GM21529 (cell line): ENCODE measurements at regions not wholly inside any gene's neighbourhood (a gene's known extent, or its start where the extent isn't known, plus 50 kb on each side); places are given as distances from the start of the nearest gene placed in this dataset.
"Not testable (repeated sequence)": the region's sequence is repeated elsewhere in the genome, so short reads cannot be mapped to it uniquely, and the experiment has no call there.

Experiments
- ATAC-seq: cut with Tn5 transposase; IDR thresholded peaks from one replicate; pipeline ENCODE4 v1.9.1; 2021; ENCODE audit not compliant: unreplicated experiment

DNA sequence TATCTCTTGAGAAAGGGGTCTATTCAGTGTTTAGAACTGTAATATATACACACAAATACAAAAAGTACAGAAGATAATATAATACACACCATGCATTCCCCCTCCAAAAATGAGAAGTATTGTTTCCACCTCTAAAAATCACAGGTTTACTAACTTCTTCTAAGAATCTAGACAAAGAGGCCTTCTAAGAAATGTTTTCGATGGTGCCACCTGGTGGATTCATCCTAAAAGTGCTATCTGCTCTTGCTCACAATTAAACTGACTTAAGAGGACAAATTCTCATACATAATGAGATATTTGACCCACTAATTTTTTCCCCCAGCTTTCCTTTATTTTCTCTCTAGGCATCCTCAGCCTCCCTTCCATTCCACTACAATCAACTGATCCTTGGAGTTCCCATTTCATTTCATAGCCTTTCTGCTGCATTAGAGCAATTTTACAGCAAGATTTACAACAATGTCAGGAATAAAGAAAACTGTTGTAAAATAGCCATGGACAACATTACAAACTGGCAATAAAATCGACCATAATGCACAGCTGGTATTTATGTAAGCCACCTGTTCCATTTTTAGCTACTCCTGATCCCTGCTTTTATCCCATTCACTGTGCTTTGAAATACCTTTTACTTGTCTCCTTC lies 124.6 kb downstream of the ARRDC4 start:
- no peak for ATAC-seq

DNA sequence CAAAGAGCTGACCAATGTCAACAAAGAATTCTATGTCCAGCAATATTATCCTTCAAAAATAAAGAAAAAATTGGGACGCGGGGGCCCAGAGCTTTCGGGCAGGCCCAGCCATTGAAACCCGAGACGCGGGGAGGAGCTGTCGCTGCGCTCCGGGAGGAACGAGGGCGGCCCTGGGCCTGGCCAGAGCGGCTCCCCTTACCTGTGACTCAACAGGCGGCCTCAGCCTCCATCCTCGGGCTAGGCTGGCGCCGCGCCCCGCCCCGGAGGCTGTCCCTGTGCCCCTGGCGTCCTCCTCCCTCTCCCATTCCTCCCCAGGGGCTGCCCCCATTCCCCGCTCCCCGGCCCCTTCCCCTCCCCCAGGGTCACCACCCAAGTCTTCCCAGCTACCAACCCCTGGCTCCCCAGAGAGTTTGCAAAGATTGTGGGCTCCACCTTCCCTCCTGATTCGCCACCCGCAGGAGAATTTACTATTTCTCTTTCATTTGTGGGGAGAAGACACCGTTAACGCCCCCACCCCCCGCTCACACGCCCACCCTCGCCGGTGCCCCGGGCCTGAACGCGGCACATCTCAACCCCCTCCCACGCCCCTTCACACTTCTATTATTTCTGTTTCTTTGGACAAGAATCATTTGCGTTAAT lies 127.9 kb downstream of the ARRDC4 start:
- ATAC-seq: peak; percentile 76

DNA sequence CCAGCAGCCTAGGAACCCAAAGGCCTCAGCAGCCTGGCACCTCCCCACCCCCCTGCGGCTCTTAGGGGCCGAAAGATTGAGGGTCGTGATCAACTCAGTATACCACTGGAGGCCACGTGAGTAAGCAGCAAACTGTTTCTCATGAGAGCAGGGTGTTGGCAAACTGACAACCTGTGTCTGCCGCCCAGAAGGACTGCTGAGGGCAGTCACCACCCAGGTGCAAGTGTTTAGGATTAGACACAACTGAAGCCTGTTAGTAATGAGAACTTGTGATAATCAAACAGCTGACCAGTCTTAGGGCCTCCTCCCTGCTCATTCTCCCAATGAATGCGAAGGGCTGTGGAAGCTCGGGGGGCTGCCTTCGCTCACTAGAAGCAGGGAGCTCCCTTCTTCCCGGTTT lies 128.8 kb downstream of the ARRDC4 start:
- ATAC-seq: not testable (repeated sequence)

DNA sequence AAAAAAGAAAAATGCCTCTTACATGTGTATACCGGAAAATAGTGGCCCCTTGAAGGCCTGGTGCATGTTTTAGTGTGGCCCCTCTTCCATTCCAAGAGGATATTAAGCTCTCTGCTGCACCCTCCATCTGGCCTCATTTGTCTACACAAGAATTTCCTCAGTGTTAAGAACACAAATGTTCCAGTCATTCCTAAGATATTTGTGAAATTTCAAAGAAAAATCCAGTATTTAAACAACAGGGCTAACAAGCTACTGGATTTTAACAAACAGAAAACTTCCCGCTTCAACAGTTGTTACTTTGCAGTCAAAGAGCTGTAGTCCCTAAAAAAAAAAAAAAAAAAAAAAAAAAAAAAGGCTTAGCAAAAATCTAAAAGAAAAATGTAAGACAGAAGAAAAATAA lies 137.5 kb downstream of the ARRDC4 start:
- ATAC-seq: not testable (repeated sequence)

DNA sequence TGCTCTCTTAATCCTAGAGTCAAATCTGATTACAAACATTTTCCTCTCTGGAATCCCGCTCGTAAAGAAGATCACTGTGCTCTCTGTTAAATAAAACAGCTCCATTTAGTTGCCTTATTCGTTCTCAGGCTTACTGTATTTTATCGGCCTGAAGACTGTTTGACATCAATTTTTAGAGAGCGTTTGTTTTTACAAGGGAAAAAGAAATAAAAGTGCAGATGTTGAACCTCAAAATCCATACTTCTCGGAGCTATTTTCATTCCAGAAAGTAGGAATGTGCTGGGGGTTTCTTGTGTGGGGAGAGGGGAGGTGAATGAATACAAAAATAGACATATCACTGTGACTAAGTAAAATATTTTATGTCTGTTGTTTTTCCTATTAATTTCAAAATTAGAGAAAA lies 140.1 kb downstream of the ARRDC4 start:
- not testable (repeated sequence) for ATAC-seq

DNA sequence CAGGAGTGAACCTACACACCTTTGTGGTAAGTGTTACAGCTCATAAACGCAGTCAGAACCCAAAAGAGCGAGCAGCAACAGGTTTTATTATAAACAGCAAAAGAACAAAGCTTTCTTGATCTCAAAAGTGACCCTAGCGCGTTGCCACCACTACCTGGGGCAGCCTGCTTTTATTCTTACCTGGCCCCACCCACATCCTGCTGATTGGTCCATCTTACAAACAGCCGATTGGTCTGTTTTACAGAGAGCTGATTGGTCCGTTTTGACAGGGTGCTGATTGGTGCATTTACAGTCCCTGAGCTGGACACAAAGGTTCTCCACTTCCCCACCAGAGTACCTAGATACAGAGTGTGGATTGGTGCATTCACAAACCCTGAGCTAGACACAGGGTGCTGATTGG lies 143.1 kb downstream of the ARRDC4 start:
- ATAC-seq: no peak

DNA sequence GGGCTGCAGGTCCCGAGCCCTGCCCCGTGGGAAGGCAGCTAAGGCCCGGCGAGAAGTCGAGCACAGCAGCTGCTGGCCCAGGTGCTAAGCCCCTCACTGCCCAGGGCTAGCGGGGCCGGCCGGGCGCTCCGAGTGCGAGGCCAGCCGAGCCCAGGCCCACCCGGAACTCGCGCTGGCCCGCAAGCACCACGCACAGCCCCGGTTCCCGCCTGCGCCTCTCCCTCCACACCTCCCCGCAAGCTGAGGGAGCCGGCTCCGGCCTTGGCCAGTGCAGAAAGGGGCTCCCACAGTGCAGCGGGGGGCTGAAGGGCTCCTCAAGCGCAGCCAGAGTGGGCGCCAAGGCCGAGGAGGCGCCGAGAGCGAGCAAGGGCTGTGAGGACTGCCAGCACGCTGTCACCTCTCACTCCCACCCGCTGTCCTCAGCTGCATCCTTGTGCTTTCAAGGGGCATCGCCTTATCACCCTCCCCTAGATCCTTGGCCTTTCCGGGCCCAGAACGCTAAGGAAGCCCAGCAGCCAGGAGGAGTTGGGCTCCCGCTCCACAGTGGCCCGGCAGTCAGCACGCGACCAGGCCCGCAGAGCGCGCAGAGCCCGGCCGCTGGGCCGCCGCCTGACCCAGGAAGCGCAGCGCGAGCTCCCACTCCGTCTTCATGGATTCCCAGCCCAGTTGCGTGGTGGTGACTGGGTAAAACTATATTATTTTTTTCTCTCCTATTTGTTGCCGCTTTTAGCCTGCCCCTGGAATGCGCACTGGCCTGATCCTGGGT lies 144.1 kb downstream of the ARRDC4 start:
- ATAC-seq: not testable (repeated sequence)

DNA sequence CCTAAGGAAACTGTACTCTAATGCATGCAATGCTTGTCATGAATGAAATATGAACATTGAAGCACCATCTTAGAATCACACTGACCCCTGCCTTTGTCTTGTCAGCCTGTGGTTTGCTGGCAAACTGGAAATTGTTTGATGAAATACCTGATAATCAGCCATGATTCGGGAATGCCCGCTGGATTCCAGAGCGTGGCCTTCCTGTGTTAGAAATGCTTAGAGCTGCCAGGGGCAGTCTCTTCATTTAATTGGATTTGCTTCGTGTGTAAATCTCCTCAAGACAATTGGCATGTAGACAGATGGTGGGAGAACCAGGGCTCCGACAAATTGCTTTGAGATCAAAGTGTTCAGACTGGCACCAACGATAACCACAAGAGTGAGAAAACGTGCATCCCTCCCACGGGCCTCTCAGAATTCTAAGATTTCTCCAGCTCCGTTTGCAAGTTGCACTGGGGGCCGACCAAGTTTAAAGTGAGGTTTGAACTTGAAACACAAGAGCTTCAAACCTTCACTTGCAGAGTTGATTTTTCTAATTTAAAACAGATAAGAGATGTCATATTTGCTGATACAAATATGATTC lies 146.2 kb downstream of the ARRDC4 start:
- not testable (repeated sequence) for ATAC-seq

DNA sequence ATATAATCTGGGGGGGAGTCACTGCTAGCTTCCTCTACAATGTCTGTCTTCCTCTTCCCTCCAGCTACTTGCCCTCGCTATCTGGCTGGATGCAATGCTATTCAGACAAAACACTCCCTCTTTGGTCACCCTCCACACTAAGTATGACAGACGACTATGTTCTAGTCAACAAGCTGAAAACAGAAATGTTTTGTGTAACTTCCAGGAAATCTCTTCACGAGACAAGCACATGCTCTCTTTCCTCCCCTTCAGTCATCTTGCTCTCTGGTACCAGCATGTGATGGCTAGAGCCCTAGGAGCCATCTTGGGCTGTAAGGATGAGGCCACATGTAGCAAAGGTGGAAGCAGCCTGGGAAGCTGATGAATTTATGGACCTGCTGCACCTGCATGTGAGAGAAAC lies 151.3 kb downstream of the ARRDC4 start:
- no peak for ATAC-seq

DNA sequence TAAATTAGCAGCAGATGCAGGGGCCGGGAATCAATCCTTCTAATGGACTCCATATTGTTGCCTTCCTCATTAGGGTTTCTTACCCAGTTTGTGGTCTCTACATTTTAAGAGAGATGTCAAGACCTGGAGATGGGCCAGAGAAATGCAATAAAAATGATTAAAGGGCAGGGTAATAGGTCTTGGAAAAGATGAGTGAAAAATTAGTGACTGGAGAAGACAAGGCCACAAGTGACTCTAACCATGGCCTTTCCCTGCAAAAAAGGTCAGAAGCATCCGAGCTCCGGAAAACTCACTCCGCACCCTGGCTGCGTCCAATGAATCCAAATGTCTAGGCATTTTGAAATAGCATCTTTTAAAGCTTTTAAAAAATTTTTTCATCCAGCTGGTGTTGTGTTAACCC lies 152.8 kb downstream of the ARRDC4 start:
- ATAC-seq: no peak

DNA sequence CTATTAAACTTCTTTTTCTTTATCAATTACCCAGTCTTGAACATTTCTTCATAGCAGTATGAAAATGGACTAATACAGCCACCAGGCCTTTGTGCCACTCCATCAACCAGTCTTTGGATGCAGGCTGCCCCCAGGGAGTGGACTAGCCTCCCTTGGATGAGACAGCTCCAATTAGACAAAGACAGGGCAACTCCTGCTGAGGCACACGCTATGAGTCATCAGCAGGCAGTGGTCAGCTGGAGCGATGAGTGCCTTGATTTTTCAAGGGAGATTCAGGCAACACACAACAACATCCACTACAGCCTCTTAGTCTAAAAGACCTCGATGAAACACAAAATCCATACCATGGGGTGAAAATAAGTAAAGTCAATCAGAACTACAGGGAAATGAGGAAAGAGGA lies 160.1 kb downstream of the ARRDC4 start:
- ATAC-seq: no peak

DNA sequence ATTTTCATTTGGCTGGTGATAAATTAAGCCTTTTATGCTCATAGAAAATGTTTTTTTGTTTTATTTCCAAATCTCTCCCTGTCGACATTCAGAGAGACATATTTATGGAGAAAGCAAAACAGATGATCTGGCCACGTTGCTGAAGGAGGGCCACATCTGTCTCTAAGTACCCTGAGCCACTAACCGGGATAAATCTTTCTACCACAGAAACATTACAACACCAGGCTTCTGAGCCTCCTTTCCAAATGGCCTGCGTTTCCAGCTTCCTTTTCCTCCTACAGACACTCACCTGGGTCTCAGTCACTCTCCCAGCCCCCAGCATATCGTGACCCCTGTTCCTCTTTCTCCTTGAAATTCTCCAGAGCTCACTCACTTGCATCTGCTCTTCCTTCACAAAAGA lies 161.0 kb downstream of the ARRDC4 start:
- ATAC-seq: no peak

DNA sequence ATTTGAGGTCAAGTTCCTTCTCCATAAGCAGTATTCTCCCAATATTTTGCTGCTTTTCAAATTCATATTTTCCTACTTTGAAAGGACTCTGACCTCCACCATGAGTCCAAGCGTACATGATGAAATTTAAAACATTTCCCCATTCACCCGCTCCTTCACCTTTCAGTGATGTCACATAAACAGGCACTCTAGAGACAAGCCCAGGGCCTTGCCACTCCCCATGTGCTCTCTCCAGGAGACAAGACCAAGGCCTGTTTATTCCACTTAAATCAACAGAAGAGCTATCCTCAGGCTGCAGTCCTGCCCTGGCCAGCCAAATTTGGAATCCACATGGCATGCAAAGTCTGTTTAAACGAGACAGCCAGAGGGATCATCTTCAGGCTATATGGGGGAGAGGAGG lies 161.5 kb downstream of the ARRDC4 start:
- ATAC-seq: no peak

DNA sequence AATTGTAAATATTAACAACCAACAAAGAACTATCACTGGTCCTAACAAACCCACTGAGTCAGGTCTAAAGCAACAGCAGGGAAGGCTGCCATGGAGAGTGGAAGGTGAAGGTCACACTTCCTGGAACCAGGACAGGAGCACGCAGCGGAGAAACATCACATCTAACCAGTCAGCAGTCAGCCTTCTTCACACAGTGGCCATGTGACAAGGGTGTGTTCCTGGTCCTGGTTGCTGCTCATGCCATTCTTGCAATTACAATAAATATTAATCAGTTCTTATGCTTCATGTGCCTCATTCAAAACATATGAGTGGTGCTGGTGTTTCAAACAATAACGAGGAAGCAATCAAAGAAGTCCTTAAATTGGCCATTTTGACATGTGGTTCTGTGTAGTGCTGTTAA lies 162.8 kb downstream of the ARRDC4 start:
- no peak for ATAC-seq

DNA sequence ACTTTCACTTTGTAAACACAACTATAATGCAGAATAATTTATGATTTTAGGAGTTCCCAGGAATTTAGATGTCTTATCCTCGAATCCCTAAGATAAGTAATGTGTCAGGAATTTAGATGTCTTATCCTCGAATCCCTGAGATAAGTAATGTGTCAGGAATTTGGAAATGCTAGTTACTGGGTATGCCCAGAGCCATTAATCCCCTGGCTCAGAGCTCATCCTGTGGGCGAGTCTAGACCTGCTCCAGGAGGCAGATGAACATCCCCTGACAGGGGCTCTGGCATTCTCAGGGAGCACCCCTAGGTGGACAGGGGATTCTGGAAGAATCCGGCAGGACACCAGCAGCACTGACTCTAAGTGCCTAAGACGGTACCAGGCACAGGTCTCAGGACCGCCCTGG lies 163.3 kb downstream of the ARRDC4 start:
- no peak for ATAC-seq

DNA sequence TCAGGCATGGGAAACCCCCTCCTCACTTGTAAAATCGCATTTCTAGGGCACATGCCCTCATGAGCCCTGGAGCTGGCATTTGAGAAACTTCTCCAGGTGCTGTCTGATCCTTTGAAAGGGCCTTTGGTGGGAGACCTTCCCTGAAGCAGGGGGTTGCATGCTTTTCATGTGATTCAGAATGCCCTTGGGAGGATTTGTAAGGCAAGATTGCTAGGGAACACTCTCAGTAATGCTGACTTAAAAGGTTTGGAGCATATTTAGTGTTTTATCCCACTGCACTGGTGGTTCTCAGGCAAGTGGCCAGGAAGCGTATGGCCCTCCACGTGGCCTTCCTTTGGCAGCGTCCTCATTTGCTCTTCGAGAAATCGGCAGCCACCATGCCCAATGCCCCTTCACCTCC lies 164.1 kb downstream of the ARRDC4 start:
- no peak for ATAC-seq

DNA sequence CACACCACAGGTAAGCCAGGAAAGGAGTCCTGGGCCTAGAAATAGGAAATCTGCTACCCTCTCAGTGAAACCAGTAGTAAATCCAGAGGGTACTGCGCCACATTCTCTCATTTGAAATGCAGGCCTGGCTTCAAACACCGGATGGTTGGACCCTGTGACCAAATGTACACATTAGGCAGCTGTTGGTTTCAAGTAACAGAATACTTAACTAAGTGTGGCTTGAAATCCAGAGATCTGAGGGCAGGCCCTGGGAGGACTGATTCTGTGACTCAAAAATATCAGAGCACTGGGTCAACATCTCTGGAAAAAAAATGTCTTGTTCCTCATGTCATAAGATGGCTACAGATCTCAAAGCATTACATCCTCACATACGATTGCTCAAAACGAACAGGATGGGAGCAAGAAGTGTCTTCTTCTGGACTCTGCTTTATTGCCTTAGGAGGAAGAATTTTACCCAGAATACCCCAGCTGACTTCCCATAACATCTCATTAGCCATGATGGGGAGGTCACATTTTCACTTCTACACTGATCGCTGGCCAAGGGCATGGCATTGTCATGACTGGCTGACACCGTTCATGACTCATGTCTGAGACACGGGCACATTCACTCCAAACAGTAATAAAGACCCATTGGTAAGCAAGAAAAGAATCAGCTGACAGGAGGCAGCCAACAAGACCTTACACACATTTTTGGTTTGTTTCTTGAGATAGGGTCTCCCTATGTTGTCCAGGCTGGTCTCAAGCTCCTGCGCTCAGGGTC lies 166.0 kb downstream of the ARRDC4 start:
- no peak for ATAC-seq

DNA sequence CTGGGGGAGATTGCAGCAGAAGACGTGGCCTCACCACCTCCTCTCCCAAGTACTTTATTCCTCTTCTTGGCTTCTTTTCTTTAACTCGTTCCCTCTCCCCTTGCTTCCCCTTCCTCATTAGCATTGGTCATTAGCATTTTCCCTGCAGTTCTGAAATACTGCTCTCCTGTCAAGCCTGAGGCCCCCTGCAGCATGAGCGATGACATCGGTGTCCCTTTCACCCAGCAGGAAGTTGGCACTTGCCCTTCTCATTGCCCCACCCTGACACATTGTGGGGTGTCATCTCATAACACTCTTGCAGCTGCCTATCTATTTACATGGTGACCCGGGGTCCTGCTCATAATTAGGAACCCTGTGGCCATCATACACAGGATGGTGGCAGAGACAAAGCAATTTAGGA lies 167.1 kb downstream of the ARRDC4 start:
- no peak for ATAC-seq

DNA sequence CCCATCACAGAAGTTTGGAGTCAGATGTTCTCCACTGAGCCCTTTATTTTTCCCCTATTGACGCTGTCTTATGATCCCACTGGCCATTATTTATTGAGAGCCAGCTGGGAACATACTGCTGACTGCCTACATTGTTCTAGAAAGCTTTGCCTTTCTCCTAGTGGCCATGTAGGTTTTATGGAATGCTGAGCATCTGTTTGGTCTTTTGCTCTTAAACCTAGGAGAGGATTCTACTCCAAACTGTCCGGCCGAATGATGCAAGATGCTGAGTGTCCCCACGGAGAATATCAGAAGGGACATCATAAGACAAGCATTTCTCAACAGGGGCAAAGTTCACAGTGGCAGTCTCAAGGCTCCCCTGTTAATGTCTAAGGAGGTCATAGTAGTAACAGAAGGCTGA lies 171.4 kb downstream of the ARRDC4 start:
- ATAC-seq: no peak

DNA sequence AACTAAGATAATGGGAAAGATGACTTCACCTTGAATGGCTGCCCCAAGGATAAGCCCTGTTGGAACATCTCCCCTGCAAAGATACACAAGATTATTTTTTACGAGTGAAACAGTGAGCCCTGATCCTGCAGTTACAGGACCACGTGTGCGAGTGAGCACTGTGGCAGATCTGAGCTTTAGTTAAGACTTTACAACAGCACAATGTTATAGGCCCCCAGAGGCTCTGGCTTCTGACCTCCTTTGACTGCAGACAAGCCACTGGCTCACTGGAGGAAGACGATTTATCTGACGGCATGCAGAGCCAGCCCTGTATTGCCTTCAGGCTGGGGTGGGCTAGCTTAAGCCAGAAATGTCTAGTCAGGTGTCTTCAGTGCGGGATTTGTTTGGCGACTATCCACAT lies 174.4 kb downstream of the ARRDC4 start:
- no peak for ATAC-seq

DNA sequence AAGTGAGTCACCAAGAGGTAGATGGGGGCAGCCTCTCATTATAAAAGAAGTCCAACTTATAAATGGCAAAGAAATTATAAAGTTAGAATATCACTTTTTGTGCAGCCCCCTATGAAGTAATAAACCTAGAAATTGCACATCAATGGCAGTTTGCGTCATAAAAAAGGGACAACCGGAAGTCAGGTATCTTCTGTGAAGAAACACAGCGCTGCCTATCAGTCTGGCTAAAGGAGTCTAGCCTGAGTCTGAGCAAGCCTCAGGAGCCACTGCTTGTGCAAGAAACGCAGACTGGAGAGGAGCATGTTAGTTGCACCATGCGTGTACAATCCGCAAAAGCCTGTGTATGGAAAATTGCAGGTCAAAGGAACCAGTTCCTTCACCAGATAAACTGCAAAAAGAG lies 178.4 kb downstream of the ARRDC4 start:
- no peak for ATAC-seq
